Cardiac muscle cell (in vitro differentiated cells and primary cell): ENCODE measurements at regions not wholly inside any gene's neighbourhood (a gene's known extent, or its start where the extent isn't known, plus 50 kb on each side); places are given as distances from the start of the nearest gene placed in this dataset.

Experiments
- DNase-seq, 2 donors: peaks; one replicate each; pipeline versions ENCODE4 v3.0.0 to v3.0.0-alpha.2; 2010 to 2017; ENCODE audit warnings: low read depth in 1 of 2, low spot score in 1 of 2
- H3K27ac ChIP-seq: fragments of 200-600 bp; sonication (generic); 2 replicates; pipeline ENCODE4 v1.5.1; 2016
- H3K27me3 ChIP-seq: fragments of 200-600 bp; sonication (generic); 2 replicates; pipeline ENCODE4 v1.6.0; 2016; ENCODE audit warnings: control low read depth
- H3K36me3 ChIP-seq: fragments of 200-600 bp; sonication (generic); 2 replicates; pipeline ENCODE4 v1.5.1; 2016; ENCODE audit warnings: control low read depth
- H3K4me1 ChIP-seq: fragments of 200-600 bp; sonication (generic); 2 replicates; pipeline ENCODE4 v1.8.1; 2017; ENCODE audit warnings: low read depth, mild to moderate bottlenecking, mixed run types
- H3K4me3 ChIP-seq: fragments of 200-600 bp; sonication (generic); 2 replicates; pipeline ENCODE4 v1.5.1; 2016; ENCODE audit warnings: mild to moderate bottlenecking
- H3K9me3 ChIP-seq: fragments of 200-600 bp; sonication (generic); 2 replicates; pipeline ENCODE4 v1.5.1; 2017; ENCODE audit warnings: low read depth, mild to moderate bottlenecking, control low read depth
- CTCF ChIP-seq: IDR thresholded peaks from 2 replicates; pipeline ENCODE4 v1.5.1; 2012; ENCODE audit warnings: low read depth, mild to moderate bottlenecking, low read length

GRCh38 chr11:134696455-134696854, 284.4 kb upstream of the B3GAT1 start:
- no peak overlapping the region for H3K27ac ChIP-seq
- H3K9me3 ChIP-seq, result no peaks in the 10 kb centered on the region
- peaks cover 11% of the 10 kb centered on the region for H3K27me3 ChIP-seq
- no peak overlapping the region for H3K4me3 ChIP-seq
- H3K36me3 ChIP-seq, result no peaks in the 10 kb centered on the region
- DNase-seq, result no peak
- no peak for TF ChIP-seq CTCF
- no peaks in the 10 kb centered on the region for H3K4me1 ChIP-seq

GRCh38 chr11:134691985-134692384, 279.9 kb upstream of the B3GAT1 start:
- Histone ChIP-seq H3K9me3 (no peaks in the 10 kb centered on the region), H3K27ac (no peak overlapping the region), H3K36me3 (no peaks in the 10 kb centered on the region), H3K4me1 (no peaks in the 10 kb centered on the region), H3K27me3 (peaks cover 10% of the 10 kb centered on the region), H3K4me3 (no peak overlapping the region)
- no peak for DNase-seq
- no peak for TF ChIP-seq CTCF

GRCh38 chr11:134691295-134691873, 279.3 kb upstream of the B3GAT1 start:
- Histone ChIP-seq H3K9me3 (no peaks in the 10 kb centered on the region), H3K27me3 (peaks cover 4% of the 10 kb centered on the region), H3K4me3 (no peak overlapping the region), H3K4me1 (no peaks in the 10 kb centered on the region), H3K36me3 (no peaks in the 10 kb centered on the region), H3K27ac (no peak overlapping the region)
- no peak for TF ChIP-seq CTCF
- DNase-seq, result no peak

- TF ChIP-seq CTCF, result no peak
- Histone ChIP-seq H3K4me3 (no peak overlapping the region), H3K27me3 (no peaks in the 10 kb centered on the region), H3K9me3 (no peaks in the 10 kb centered on the region), H3K36me3 (no peaks in the 10 kb centered on the region), H3K27ac (no peak overlapping the region), H3K4me1 (no peaks in the 10 kb centered on the region)
- DNase-seq, result no peak
These were observed 277.8 kb upstream of the B3GAT1 start for GRCh38 chr11:134689886-134690285.

- Histone ChIP-seq H3K9me3 (no peaks in the 10 kb centered on the region), H3K4me1 (no peaks in the 10 kb centered on the region), H3K36me3 (no peaks in the 10 kb centered on the region), H3K27me3 (no peaks in the 10 kb centered on the region), H3K27ac (no peak overlapping the region), H3K4me3 (no peak overlapping the region)
- TF ChIP-seq CTCF, result no peak
- no peak for DNase-seq
These were observed 275.5 kb upstream of the B3GAT1 start for GRCh38 chr11:134687548-134687947.
